ENCODE measurements at regions not wholly inside any gene's neighbourhood (a gene's known extent, or its start where the extent isn't known, plus 50 kb on each side); places are given as distances from the start of the nearest gene placed in this dataset.

- no peak overlapping the region for H3K4me3 ChIP-seq (ENCODE audit: low read length)
- H3K9me2 ChIP-seq (replicated peaks; ENCODE audit: insufficient read depth, low read length), result no peaks in the 10 kb centered on the region
- no peaks in the 10 kb centered on the region for H3F3A ChIP-seq (ENCODE audit: insufficient read depth, low read length)
- TF ChIP-seq CTCF (IDR thresholded peaks at IDR 0.05; ENCODE audit: low read length) (no peak), EZH2 (optimal IDR thresholded peaks at IDR 0.05; ENCODE audit: low read depth, low read length) (no peak), EZH2phosphoT487 (IDR thresholded peaks at IDR 0.05; ENCODE audit: low read length) (no peak)
- no peak for DNase-seq
- no peaks in the 10 kb centered on the region for H3K4me1 ChIP-seq (ENCODE audit: low read length)
- no peaks in the 10 kb centered on the region for H3K9me3 ChIP-seq (replicated peaks; ENCODE audit: insufficient read depth, low read length)
- no peak overlapping the region for H2AFZ ChIP-seq (ENCODE audit: low read length)
- no peak overlapping the region for H3K9ac ChIP-seq (ENCODE audit: low read length)
- no peaks in the 10 kb centered on the region for H4K20me1 ChIP-seq (ENCODE audit: insufficient read depth, low read length)
- H3K27me3 ChIP-seq (replicated peaks; ENCODE audit: insufficient read depth, low read length), result no peaks in the 10 kb centered on the region
- H3K36me3 ChIP-seq (replicated peaks; ENCODE audit: insufficient read depth, low read length), result no peaks in the 10 kb centered on the region
- H3K27ac ChIP-seq (ENCODE audit: low read length), result no peak overlapping the region
- H3K79me2 ChIP-seq (ENCODE audit: low read length), result no peaks in the 10 kb centered on the region
- no peak overlapping the region for H3K4me2 ChIP-seq (ENCODE audit: low read depth, low read length)
Measured at GRCh38 chr7:109318136-109318535, 748.5 kb downstream of the DNAJB9 start.

GRCh38 chr7:109322833-109323232 lies 753.2 kb downstream of the DNAJB9 start:
- Histone ChIP-seq H3K4me1 (ENCODE audit: low read length) (no peaks in the 10 kb centered on the region), H3K27ac (ENCODE audit: low read length) (no peak overlapping the region), H3K9ac (ENCODE audit: low read length) (no peak overlapping the region), H3K9me2 (replicated peaks; ENCODE audit: insufficient read depth, low read length) (no peaks in the 10 kb centered on the region), H3K36me3 (replicated peaks; ENCODE audit: insufficient read depth, low read length) (no peaks in the 10 kb centered on the region), H3K27me3 (replicated peaks; ENCODE audit: insufficient read depth, low read length) (no peaks in the 10 kb centered on the region), H3K79me2 (ENCODE audit: low read length) (no peaks in the 10 kb centered on the region), H4K20me1 (ENCODE audit: insufficient read depth, low read length) (no peaks in the 10 kb centered on the region), H3K4me3 (ENCODE audit: low read length) (no peak overlapping the region), H3F3A (ENCODE audit: insufficient read depth, low read length) (no peaks in the 10 kb centered on the region), H3K9me3 (replicated peaks; ENCODE audit: insufficient read depth, low read length) (no peaks in the 10 kb centered on the region), H2AFZ (ENCODE audit: low read length) (no peak overlapping the region), H3K4me2 (ENCODE audit: low read depth, low read length) (no peak overlapping the region)
- TF ChIP-seq EZH2 (optimal IDR thresholded peaks at IDR 0.05; ENCODE audit: low read depth, low read length), result no peak
- DNase-seq, result peak; percentile 45

GRCh38 chr7:109331423-109331822 lies 761.7 kb downstream of the DNAJB9 start:
- no peaks in the 10 kb centered on the region for H3K36me3 ChIP-seq (replicated peaks; ENCODE audit: insufficient read depth, low read length)
- H3K9me3 ChIP-seq (replicated peaks; ENCODE audit: insufficient read depth, low read length), result no peaks in the 10 kb centered on the region
- H2AFZ ChIP-seq (ENCODE audit: low read length), result no peak overlapping the region
- H4K20me1 ChIP-seq (ENCODE audit: insufficient read depth, low read length), result no peaks in the 10 kb centered on the region
- H3K4me1 ChIP-seq (ENCODE audit: low read length), result no peaks in the 10 kb centered on the region
- no peaks in the 10 kb centered on the region for H3F3A ChIP-seq (ENCODE audit: insufficient read depth, low read length)
- no peaks in the 10 kb centered on the region for H3K79me2 ChIP-seq (ENCODE audit: low read length)
- no peaks in the 10 kb centered on the region for H3K27me3 ChIP-seq (replicated peaks; ENCODE audit: insufficient read depth, low read length)
- DNase-seq, result no peak
- TF ChIP-seq EZH2phosphoT487 (IDR thresholded peaks at IDR 0.05; ENCODE audit: low read length), result no peak
- TF ChIP-seq CTCF (IDR thresholded peaks at IDR 0.05; ENCODE audit: low read length), result no peak
- TF ChIP-seq EZH2 (optimal IDR thresholded peaks at IDR 0.05; ENCODE audit: low read depth, low read length), result no peak
- no peaks in the 10 kb centered on the region for H3K9me2 ChIP-seq (replicated peaks; ENCODE audit: insufficient read depth, low read length)
- H3K4me2 ChIP-seq (ENCODE audit: low read depth, low read length), result no peak overlapping the region
- H3K4me3 ChIP-seq (ENCODE audit: low read length), result no peak overlapping the region
- H3K27ac ChIP-seq (ENCODE audit: low read length), result no peak overlapping the region
- H3K9ac ChIP-seq (ENCODE audit: low read length), result no peak overlapping the region

DNA sequence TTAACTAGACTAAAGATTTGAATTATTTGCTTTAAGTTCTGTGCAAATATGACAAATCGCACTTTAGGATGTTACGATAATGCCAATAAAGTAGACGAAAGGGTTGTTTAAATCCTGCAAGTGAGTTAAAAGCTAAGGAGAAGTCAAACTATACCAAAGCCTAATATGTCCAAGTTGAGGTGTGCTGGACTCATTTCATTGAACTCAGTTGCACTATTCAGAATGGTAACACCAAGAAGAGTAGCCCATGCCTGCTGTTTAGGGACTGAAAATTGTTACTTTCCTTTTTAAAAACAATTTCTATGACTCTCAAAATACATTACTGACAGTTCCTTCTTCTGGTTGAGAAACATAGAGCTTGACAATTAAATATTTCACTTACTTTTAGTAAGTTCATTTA lies 766.3 kb downstream of the DNAJB9 start:
- H3K27me3 ChIP-seq (replicated peaks; ENCODE audit: insufficient read depth, low read length), result no peaks in the 10 kb centered on the region
- no peak overlapping the region for H3K4me3 ChIP-seq (ENCODE audit: low read length)
- H3F3A ChIP-seq (ENCODE audit: insufficient read depth, low read length), result no peaks in the 10 kb centered on the region
- no peaks in the 10 kb centered on the region for H3K36me3 ChIP-seq (replicated peaks; ENCODE audit: insufficient read depth, low read length)
- no peak for DNase-seq
- no peak for TF ChIP-seq EZH2 (optimal IDR thresholded peaks at IDR 0.05; ENCODE audit: low read depth, low read length)
- TF ChIP-seq EZH2phosphoT487 (IDR thresholded peaks at IDR 0.05; ENCODE audit: low read length), result no peak
- TF ChIP-seq CTCF (IDR thresholded peaks at IDR 0.05; ENCODE audit: low read length), result no peak
- no peak overlapping the region for H2AFZ ChIP-seq (ENCODE audit: low read length)
- H3K9me2 ChIP-seq (replicated peaks; ENCODE audit: insufficient read depth, low read length), result no peaks in the 10 kb centered on the region
- H3K9ac ChIP-seq (ENCODE audit: low read length), result no peak overlapping the region
- H3K4me2 ChIP-seq (ENCODE audit: low read depth, low read length), result no peak overlapping the region
- no peaks in the 10 kb centered on the region for H4K20me1 ChIP-seq (ENCODE audit: insufficient read depth, low read length)
- H3K79me2 ChIP-seq (ENCODE audit: low read length), result no peaks in the 10 kb centered on the region
- H3K27ac ChIP-seq (ENCODE audit: low read length), result no peak overlapping the region
- H3K4me1 ChIP-seq (ENCODE audit: low read length), result no peaks in the 10 kb centered on the region
- no peaks in the 10 kb centered on the region for H3K9me3 ChIP-seq (replicated peaks; ENCODE audit: insufficient read depth, low read length)

All from MM.1S (cell line).